ENCODE measurements at regions not wholly inside any gene's neighbourhood (a gene's known extent, or its start where the extent isn't known, plus 50 kb on each side); places are given as distances from the start of the nearest gene placed in this dataset.
"Not testable (repeated sequence)": the region's sequence is repeated elsewhere in the genome, so short reads cannot be mapped to it uniquely, and the experiment has no call there.

DNA sequence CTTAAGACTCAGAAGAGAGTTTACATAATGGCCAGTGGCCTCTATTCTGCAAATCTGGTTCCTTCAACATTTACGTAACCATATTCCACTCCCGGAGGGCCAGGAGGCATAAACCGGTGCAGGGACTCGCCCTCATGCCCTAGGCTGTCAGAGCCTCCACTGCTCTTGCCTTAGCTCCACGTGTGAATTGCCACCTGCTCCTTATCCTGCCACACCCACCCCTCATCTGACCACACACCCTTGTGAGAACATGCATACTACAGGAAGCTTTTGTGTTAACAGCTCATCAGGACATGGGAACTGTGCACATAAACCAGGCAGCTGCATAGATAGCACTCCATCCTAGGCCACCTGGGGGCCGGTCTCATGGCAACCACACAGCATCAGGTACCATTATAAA is 146.7 kb upstream of the PFKP start:
- no peak for DNase-seq (ENCODE audit: low read depth)

DNA sequence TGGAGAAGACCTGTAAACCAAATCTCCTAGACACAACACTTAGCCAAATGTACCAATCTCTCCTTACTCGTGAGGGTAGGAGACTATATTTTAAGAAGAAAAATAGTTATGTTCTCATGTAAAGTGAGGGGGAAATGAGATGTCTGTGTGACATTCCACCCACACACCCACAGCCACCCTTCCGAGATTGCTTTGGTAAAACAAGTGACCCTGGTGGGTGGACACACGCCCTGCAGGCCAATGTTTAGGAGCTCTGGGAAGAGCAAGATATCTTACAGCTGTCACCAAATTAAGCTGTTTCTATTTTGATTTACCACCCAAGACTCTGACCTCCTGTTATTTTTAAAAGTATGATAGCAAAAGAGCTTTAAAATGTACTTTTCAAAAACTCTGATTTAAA is 147.2 kb upstream of the PFKP start:
- no peak for DNase-seq (ENCODE audit: low read depth)

GRCh38 chr10:2919016-2919415 is 148.3 kb upstream of the PFKP start:
- DNase-seq (ENCODE audit: low read depth) = no peak

DNA sequence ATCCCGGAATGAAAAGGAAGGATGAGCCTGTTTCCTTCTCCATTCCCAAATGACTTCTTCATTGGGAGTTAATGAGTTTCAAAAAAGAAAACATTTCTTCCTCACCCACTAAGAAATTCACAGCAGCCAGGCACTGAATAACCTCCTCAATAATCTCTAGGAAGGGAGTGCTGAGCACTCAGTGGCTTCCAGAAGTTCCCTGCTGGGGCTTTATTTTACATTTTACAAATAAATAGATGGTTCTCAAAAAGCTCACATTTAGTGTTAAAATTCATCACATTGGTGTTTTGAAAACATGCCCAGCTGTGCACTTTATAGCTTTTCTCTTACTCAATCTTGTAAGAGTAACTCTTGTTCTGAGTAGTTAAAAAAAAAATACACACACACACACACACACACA is 148.9 kb upstream of the PFKP start:
- no peak for DNase-seq (ENCODE audit: low read depth)

DNA sequence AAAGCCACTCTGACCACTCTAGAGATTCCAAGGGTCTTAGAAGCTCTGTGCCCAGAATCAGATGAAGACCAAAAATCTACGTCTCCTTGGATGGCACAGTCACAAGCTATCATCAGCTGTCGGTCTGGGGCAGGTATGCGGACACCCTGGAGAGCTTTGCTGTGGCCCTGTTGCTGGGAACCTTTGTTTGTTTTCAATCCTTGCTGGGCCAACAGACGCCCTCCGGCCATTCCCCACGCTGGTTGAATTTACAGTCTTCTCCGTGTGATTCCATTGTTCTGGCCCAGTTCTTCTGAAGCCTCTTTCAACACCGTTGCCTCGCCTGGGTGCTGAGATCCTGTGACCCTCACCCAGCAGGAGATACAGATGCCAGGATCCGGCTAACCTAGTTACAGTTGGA is 149.4 kb upstream of the PFKP start:
- DNase-seq (ENCODE audit: low read depth) = no peak

DNA sequence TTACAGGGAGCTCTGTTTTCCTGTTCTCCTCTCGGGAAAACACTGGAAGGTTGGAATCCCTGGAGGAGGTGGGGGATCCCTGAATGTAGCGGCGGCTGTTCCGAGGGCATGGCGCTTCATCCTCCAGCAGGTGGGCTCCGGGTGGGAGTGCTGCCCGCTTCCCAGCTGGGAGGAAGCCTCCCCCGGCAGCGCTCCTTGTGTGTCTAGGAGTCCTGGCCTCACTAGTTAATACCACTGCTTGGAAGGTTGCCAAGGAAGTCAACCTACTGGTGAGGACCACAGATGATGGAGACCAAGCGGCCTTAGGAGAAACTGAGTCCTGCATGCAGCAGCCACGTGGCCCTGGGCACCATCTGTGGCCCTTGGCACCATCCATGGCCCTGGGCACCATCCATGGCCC is 151.9 kb upstream of the PFKP start:
- no peak for DNase-seq (ENCODE audit: low read depth)

DNA sequence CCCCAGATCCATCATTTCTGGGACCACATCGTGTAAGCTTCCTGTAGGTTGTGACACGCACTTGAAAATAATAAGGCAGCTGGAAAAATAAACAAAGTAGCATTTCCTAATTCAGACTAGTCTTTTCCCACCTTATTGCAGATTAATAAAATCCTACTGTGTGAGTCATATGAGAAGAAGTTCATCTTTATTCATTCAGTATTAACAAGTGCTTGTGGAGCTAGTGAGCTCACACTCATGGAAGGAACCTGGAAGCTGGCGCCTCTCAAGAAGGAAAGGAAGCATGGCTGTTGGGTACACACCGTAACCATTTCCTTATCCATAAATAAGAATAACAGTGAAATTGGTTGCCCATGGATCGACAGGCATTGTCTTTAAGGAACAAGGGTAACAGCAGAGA is 152.6 kb upstream of the PFKP start:
- no peak for DNase-seq (ENCODE audit: low read depth)

GRCh38 chr10:2913474-2913873 is 153.9 kb upstream of the PFKP start:
- no peak for DNase-seq (ENCODE audit: low read depth)

GRCh38 chr10:2910656-2911055 is 156.7 kb upstream of the PFKP start:
- DNase-seq (ENCODE audit: low read depth) = no peak

GRCh38 chr10:2909921-2910320 is 157.4 kb upstream of the PFKP start:
- DNase-seq (ENCODE audit: low read depth) = no peak

GRCh38 chr10:2908851-2909630 is 158.3 kb upstream of the PFKP start:
- DNase-seq (ENCODE audit: low read depth) = peak; percentile 73

DNA sequence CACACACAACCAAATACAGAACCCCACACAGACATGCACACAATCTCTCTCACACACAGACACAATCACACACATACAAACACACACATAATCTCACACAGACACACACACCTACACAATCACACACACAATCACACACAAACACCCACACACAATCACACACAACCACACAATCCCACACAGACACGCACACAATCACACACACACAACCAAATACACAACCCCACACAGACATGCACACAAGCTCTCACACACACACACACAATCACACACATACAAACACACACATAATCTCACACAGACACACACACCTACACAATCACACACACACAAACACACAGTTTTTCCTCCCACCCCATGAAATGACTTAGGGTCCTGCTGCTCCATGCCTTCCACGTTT is 160.4 kb upstream of the PFKP start:
- no peak for DNase-seq (ENCODE audit: low read depth)

- no peak for DNase-seq (ENCODE audit: low read depth)
Measured at GRCh38 chr10:2905851-2906250, 161.5 kb upstream of the PFKP start.

GRCh38 chr10:2900530-2900929 is 166.8 kb upstream of the PFKP start:
- DNase-seq (ENCODE audit: low read depth) = no peak

GRCh38 chr10:2899246-2899951 is 167.9 kb upstream of the PFKP start:
- no peak for DNase-seq (ENCODE audit: low read depth)

DNA sequence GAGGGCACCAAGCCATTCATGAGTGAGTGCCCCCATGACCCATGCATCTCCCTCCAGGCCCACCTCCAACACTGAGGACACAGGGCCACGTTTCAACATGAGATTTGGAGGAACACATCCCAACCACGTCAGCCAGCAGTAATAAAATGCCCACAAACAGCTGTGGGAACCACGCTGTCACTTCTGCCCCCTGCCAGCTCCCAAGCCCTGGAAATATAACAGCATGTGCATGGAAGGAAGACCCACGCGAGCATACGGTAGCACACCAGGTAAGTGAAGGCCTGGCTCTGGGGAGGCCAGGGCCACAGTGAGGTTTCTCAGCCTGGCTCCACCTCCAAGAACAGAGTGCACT is 168.9 kb upstream of the PFKP start:
- DNase-seq (ENCODE audit: low read depth) = no peak

DNA sequence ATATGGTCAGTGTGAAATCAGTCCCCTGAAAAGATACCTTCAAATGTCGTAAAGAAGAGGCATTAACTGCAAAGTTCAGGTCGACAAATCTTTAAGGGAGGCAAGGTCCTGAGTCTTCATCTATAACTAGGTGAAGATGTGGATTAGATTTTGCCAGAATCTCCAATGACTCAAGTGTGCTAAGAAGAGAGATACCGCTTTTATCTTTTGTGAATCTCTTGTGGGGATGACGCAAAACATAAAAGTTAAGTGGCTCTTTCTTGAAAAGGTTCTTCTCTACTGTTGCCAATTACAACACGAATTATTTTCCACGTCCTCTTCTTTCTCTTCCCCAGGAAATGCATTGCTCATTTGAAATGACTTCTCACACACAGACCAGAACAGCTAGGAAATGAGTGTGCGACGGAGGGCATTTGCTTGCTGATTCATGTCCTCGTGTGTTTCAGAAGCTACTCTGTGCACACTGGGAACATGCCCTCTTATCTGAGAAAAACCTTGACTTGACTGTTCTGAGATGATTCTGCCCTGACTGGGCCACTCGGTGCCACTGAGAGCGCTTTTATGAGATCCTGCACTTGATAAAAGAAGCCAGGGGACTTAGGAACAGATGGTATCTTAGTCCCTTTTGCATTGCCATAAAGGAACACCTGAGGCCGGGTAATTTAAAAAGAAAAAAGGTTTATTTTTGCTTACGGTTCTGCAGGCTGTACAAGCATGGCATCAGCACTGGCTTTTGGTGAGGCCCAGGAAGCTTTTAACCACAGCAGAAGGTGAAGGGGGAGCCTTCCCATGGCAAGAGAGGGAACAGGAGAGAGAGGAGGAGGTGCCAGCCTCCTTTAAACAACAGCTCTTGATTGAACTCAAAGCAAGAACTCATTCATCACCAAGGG is 169.5 kb upstream of the PFKP start:
- no peak for DNase-seq (ENCODE audit: low read depth)

GRCh38 chr10:2896334-2896733 is 171.0 kb upstream of the PFKP start:
- not testable (repeated sequence) for DNase-seq (ENCODE audit: low read depth)

DNA sequence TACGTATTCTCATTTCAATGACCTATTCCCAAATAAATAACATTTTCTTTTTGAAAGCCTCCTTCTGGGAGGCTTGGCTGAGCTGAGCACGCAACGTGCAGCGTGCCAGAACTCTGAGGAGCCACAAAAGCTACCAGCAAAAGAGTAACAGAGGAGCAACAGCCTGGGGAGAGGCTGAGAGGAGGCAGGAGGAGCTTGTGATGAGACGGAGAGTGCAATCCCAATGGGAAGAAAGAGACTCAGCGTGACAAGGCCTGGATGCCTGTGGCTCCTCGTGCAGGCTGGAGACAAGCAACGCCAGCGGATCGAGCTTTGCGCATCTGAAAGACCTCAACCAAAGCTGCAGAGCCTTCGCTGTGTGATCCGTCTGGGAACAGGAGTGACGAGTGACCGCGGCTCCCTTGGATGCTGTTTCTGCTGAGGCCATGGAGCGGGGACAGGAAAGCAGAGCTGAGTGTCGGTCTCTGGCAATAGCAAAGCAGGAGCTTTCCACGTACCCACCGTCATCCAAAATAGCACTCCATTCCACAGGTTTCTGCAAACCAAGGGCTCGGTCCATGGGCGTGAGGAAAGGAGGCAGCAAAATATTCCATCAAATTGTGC is 171.7 kb upstream of the PFKP start:
- no peak for DNase-seq (ENCODE audit: low read depth)

GRCh38 chr10:2893991-2894390 is 173.4 kb upstream of the PFKP start:
- DNase-seq (ENCODE audit: low read depth) = no peak

DNA sequence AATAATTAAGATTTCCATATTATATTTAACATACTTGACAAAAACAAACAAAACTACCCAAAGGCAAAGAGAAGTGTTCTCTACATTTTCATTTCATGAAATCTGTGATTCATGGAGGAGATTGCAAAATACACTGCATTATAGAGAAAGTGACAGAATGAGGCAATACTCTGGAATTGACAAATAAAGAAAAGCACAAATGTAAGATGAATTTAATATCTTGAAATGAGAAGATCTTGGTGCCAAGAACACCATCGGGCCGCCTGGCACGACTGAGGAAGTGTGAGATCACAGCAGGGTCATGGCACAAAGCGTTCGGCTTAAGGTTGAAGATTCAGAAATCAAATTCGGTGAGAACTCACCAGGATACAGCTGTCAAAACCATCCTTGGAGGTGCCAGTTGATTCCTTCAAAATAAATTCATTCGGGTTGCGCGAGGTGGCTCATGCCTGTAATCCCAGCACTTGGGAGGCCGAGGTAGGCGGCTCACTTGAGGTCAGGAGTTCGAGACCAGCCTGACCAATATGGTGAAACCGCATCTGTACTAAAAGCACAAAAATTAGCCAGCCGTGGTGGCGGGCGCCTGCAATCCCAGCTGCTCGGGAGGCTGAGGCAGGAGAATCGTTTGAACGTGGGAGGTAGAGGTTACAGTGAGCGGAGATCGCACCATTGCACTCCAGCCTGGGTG is 174.0 kb upstream of the PFKP start:
- DNase-seq (ENCODE audit: low read depth) = no peak

DNA sequence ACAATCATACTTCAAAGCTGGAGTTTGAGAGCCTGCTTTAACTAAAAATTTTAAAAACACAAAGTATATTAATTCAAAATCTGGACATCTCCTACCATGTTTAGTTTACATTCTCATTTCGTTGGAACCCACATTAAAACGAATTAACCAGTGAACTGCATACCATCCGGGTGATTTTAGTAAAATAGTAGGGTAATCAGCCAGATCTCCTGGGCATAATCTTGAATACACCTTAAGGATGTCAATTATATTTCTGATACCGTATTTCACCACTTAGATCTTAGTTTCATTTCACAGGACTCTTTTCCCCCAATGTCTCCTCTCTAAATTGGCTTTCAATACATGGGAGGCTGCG is 175.6 kb upstream of the PFKP start:
- DNase-seq (ENCODE audit: low read depth) = no peak

Measured in CMK (cell line).